Stimulated activated effector memory CD8-positive, alpha-beta T cell treated with anti-CD3 and anti-CD28 coated beads, Interleukin-12 subunit alpha, Interleukin-12 subunit beta, amount 100 ng/mL, for 72 hours (primary cell): ENCODE measurements at regions not wholly inside any gene's neighbourhood (a gene's known extent, or its start where the extent isn't known, plus 50 kb on each side); places are given as distances from the start of the nearest gene placed in this dataset.
"Not testable (repeated sequence)": the region's sequence is repeated elsewhere in the genome, so short reads cannot be mapped to it uniquely, and the experiment has no call there.

Experiments used
- ATAC-seq: fragments of 150-1000 bp; cut with Tn5 transposase; 2 replicates; pipeline ENCODE4 v1.10.0; 2021
- DNase-seq, 2 donors: peaks; one replicate each; pipeline ENCODE4 v3.0.0; 2021 to 2022; ENCODE audit warnings: low spot score in 2 of 2
- H3K27ac Mint-ChIP-seq: one replicate; pipeline ENCODE4 v1.8.0; 2022; ENCODE audit warnings: mild to moderate bottlenecking, mixed read lengths
- H3K36me3 Mint-ChIP-seq: one replicate; pipeline ENCODE4 v1.8.0; 2022; ENCODE audit warnings: mild to moderate bottlenecking, mixed read lengths
- H3K4me1 Mint-ChIP-seq: one replicate; pipeline ENCODE4 v1.8.0; 2022; ENCODE audit warnings: mixed read lengths
- H3K4me3 Mint-ChIP-seq: one replicate; pipeline ENCODE4 v1.8.0; 2022; ENCODE audit warnings: mild to moderate bottlenecking, mixed read lengths
- H3K9me3 Mint-ChIP-seq: one replicate; pipeline ENCODE4 v1.8.0; 2022; ENCODE audit warnings: mixed read lengths

GRCh38 chr18:47391665-47392064, 140.2 kb upstream of the SKOR2 start:
- DNase-seq (no peak), ATAC-seq (no peak)
- Mint-ChIP-seq H3K4me3 (no peak overlapping the region), H3K9me3 (no peaks in the 10 kb centered on the region), H3K27ac (no peak overlapping the region), H3K4me1 (no peaks in the 10 kb centered on the region), H3K36me3 (no peaks in the 10 kb centered on the region)

- Mint-ChIP-seq H3K4me1 (no peaks in the 10 kb centered on the region), H3K4me3 (no peak overlapping the region), H3K36me3 (no peaks in the 10 kb centered on the region), H3K9me3 (no peaks in the 10 kb centered on the region), H3K27ac (no peak overlapping the region)
- ATAC-seq (no peak), DNase-seq (no peak)
Measured at GRCh38 chr18:47390410-47391024, 139.1 kb upstream of the SKOR2 start.

- no peak for ATAC-seq
- no peaks in the 10 kb centered on the region for H3K9me3 Mint-ChIP-seq
- no peak overlapping the region for H3K4me3 Mint-ChIP-seq
- no peak for DNase-seq
- H3K36me3 Mint-ChIP-seq = no peaks in the 10 kb centered on the region
- no peaks in the 10 kb centered on the region for H3K4me1 Mint-ChIP-seq
- no peak overlapping the region for H3K27ac Mint-ChIP-seq
Measured at GRCh38 chr18:47389210-47389609, 137.8 kb upstream of the SKOR2 start.

- H3K9me3 Mint-ChIP-seq = no peaks in the 10 kb centered on the region
- H3K36me3 Mint-ChIP-seq = no peaks in the 10 kb centered on the region
- H3K4me1 Mint-ChIP-seq = no peaks in the 10 kb centered on the region
Measured at GRCh38 chr18:47387864-47388263, 136.4 kb upstream of the SKOR2 start.

GRCh38 chr18:47383729-47384128, 132.3 kb upstream of the SKOR2 start:
- Mint-ChIP-seq H3K4me3 (no peak overlapping the region), H3K27ac (no peak overlapping the region), H3K36me3 (no peaks in the 10 kb centered on the region), H3K9me3 (no peaks in the 10 kb centered on the region), H3K4me1 (no peaks in the 10 kb centered on the region)
- no peak for ATAC-seq
- peak in 1 of 2 donors; percentile 6 for DNase-seq

More at GRCh38 chr18:47387864-47388263, 136.4 kb upstream of the SKOR2 start:
- Mint-ChIP-seq H3K4me3 (no peak overlapping the region), H3K27ac (no peak overlapping the region)
- no peak for ATAC-seq
- DNase-seq = no peak

GRCh38 chr18:47381975-47382570, 130.6 kb upstream of the SKOR2 start:
- DNase-seq (no peak), ATAC-seq (peak; percentile 27)
- no peaks in the 10 kb centered on the region for H3K9me3 Mint-ChIP-seq
- no peaks in the 10 kb centered on the region for H3K4me1 Mint-ChIP-seq
- no peak overlapping the region for H3K4me3 Mint-ChIP-seq
- no peaks in the 10 kb centered on the region for H3K36me3 Mint-ChIP-seq
- no peak overlapping the region for H3K27ac Mint-ChIP-seq

GRCh38 chr18:47380153-47380552, 128.7 kb upstream of the SKOR2 start:
- ATAC-seq (no peak), DNase-seq (no peak)
- Mint-ChIP-seq H3K36me3 (no peaks in the 10 kb centered on the region), H3K9me3 (no peaks in the 10 kb centered on the region), H3K27ac (no peak overlapping the region), H3K4me3 (no peak overlapping the region), H3K4me1 (no peaks in the 10 kb centered on the region)

- peaks cover 2% of the 10 kb centered on the region for H3K9me3 Mint-ChIP-seq
- ATAC-seq = no peak
- no peak for DNase-seq
- no peaks in the 10 kb centered on the region for H3K4me1 Mint-ChIP-seq
- H3K27ac Mint-ChIP-seq = no peak overlapping the region
- no peak overlapping the region for H3K4me3 Mint-ChIP-seq
- no peaks in the 10 kb centered on the region for H3K36me3 Mint-ChIP-seq
Measured at GRCh38 chr18:47373465-47373864, 122.0 kb upstream of the SKOR2 start.

- no peaks in the 10 kb centered on the region for H3K36me3 Mint-ChIP-seq
- no peak overlapping the region for H3K4me3 Mint-ChIP-seq
- no peak for DNase-seq
- peaks cover 2% of the 10 kb centered on the region for H3K9me3 Mint-ChIP-seq
- no peak overlapping the region for H3K27ac Mint-ChIP-seq
- ATAC-seq = no peak
- no peaks in the 10 kb centered on the region for H3K4me1 Mint-ChIP-seq
Measured at GRCh38 chr18:47370052-47370451, 118.6 kb upstream of the SKOR2 start.

GRCh38 chr18:47354061-47354460, 102.6 kb upstream of the SKOR2 start:
- H3K4me1 Mint-ChIP-seq, H3K36me3 Mint-ChIP-seq, H3K4me3 Mint-ChIP-seq, H3K9me3 Mint-ChIP-seq, H3K27ac Mint-ChIP-seq, ATAC-seq, DNase-seq: not testable (repeated sequence)

- no peak overlapping the region for H3K27ac Mint-ChIP-seq
- DNase-seq (no peak), ATAC-seq (no peak)
- H3K4me1 Mint-ChIP-seq = no peaks in the 10 kb centered on the region
- no peaks in the 10 kb centered on the region for H3K9me3 Mint-ChIP-seq
- no peaks in the 10 kb centered on the region for H3K36me3 Mint-ChIP-seq
- H3K4me3 Mint-ChIP-seq = no peak overlapping the region
Measured at GRCh38 chr18:47346016-47346415, 94.6 kb upstream of the SKOR2 start.

GRCh38 chr18:47345291-47345690, 93.8 kb upstream of the SKOR2 start:
- DNase-seq (no peak), ATAC-seq (no peak)
- Mint-ChIP-seq H3K36me3 (no peaks in the 10 kb centered on the region), H3K4me1 (no peaks in the 10 kb centered on the region), H3K9me3 (no peaks in the 10 kb centered on the region), H3K4me3 (no peak overlapping the region), H3K27ac (no peak overlapping the region)

- no peaks in the 10 kb centered on the region for H3K4me1 Mint-ChIP-seq
- DNase-seq = no peak
- H3K27ac Mint-ChIP-seq = no peak overlapping the region
- H3K36me3 Mint-ChIP-seq = no peaks in the 10 kb centered on the region
- H3K9me3 Mint-ChIP-seq = no peaks in the 10 kb centered on the region
- ATAC-seq = no peak
- H3K4me3 Mint-ChIP-seq = no peak overlapping the region
Measured at GRCh38 chr18:47343291-47343690, 91.8 kb upstream of the SKOR2 start.

GRCh38 chr18:47342566-47342965, 91.1 kb upstream of the SKOR2 start:
- no peaks in the 10 kb centered on the region for H3K36me3 Mint-ChIP-seq
- H3K9me3 Mint-ChIP-seq = no peaks in the 10 kb centered on the region
- no peaks in the 10 kb centered on the region for H3K4me1 Mint-ChIP-seq
- no peak for DNase-seq
- no peak overlapping the region for H3K4me3 Mint-ChIP-seq
- H3K27ac Mint-ChIP-seq = no peak overlapping the region
- ATAC-seq = no peak

- Mint-ChIP-seq H3K4me3 (no peak overlapping the region), H3K9me3 (no peaks in the 10 kb centered on the region), H3K4me1 (no peaks in the 10 kb centered on the region), H3K36me3 (no peaks in the 10 kb centered on the region), H3K27ac (no peak overlapping the region)
- no peak for ATAC-seq
- DNase-seq = no peak
Measured at GRCh38 chr18:47341678-47342077, 90.2 kb upstream of the SKOR2 start.

GRCh38 chr18:47334966-47335365, 83.5 kb upstream of the SKOR2 start:
- DNase-seq (no peak), ATAC-seq (no peak)
- no peak overlapping the region for H3K27ac Mint-ChIP-seq
- H3K36me3 Mint-ChIP-seq = no peaks in the 10 kb centered on the region
- H3K4me3 Mint-ChIP-seq = no peak overlapping the region
- no peaks in the 10 kb centered on the region for H3K9me3 Mint-ChIP-seq
- H3K4me1 Mint-ChIP-seq = no peaks in the 10 kb centered on the region
